ENCODE measurements at regions not wholly inside any gene's neighbourhood (a gene's known extent, or its start where the extent isn't known, plus 50 kb on each side); places are given as distances from the start of the nearest gene placed in this dataset.

- H2AFZ ChIP-seq (ENCODE audit: insufficient read depth, low read depth, low read length, poor library complexity, severe bottlenecking), result no peak overlapping the region
- TF ChIP-seq CTCF (IDR thresholded peaks at IDR 0.05), result no peak
- Mint-ChIP-seq H3K4me3 (no peak overlapping the region), H3K27ac (no peak overlapping the region), H3K9me3 (peaks cover 0 to 2% (median 0%) of the 10 kb centered on the region in 7 donors), H3K4me1 (no peaks in the 10 kb centered on the region), H3K36me3 (no peaks in the 10 kb centered on the region), H3K27me3 (ENCODE audit: low read depth in 3 of 3) (peaks cover 1 to 4% (median 3%) of the 10 kb centered on the region in 3 donors)
- no peaks in the 10 kb centered on the region for H3K9me3 ChIP-seq (replicated peaks in 1 of 2; ENCODE audit: control insufficient read depth in 1 of 2, insufficient read depth in 1 of 2, low read length in 2 of 2)
- no peaks in the 10 kb centered on the region for H3K27me3 ChIP-seq (ENCODE audit: control insufficient read depth in 2 of 2, insufficient read depth in 2 of 2, low read length in 2 of 2)
- DNase-seq, result no peak
- H3K36me3 ChIP-seq (replicated peaks in 1 of 2; ENCODE audit: control insufficient read depth in 1 of 2, insufficient read depth in 2 of 2, low read length in 2 of 2), result no peaks in the 10 kb centered on the region
- no peak overlapping the region for H3K4me2 ChIP-seq (replicated peaks; ENCODE audit: extremely low read depth, low read length, poor library complexity, severe bottlenecking)
- no peaks in the 10 kb centered on the region for H3K79me2 ChIP-seq (ENCODE audit: insufficient read depth, low read length)
- 100% methylated on average over 1 of the region's 3 CpGs for WGBS (ENCODE audit: insufficient coverage)
- H3K27ac ChIP-seq (ENCODE audit: low read depth in 1 of 2, low read length in 2 of 2), result no peak overlapping the region
- no peak overlapping the region for H3K9ac ChIP-seq (ENCODE audit: insufficient read depth, low read length, poor library complexity, severe bottlenecking)
- H3K4me1 ChIP-seq (ENCODE audit: control insufficient read depth in 1 of 2, insufficient read depth in 2 of 2, low read length in 2 of 2), result no peaks in the 10 kb centered on the region
- no peak overlapping the region for H3K4me3 ChIP-seq (replicated peaks in 1 of 3; ENCODE audit: low read depth in 2 of 3, low read length in 3 of 3)
- intact Hi-C loops (cut with micrococcal nuclease), result no loop called here
- H4K20me1 ChIP-seq (ENCODE audit: insufficient read depth, low read length), result no peaks in the 10 kb centered on the region
Measured at GRCh38 chr11:19648321-19648720, 64.3 kb upstream of the NAV2 start.

GRCh38 chr11:19647816-19648215, 64.8 kb upstream of the NAV2 start:
- TF ChIP-seq CTCF (IDR thresholded peaks at IDR 0.05), result no peak
- H3K27me3 Mint-ChIP-seq (ENCODE audit: low read depth in 3 of 3), result peaks cover 1 to 4% (median 3%) of the 10 kb centered on the region in 3 donors
- no CpG with 5 or more reads among the region's 3 CpGs for WGBS (ENCODE audit: insufficient coverage)
- intact Hi-C loops (cut with micrococcal nuclease), result no loop called here
- H3K4me1 Mint-ChIP-seq, result no peaks in the 10 kb centered on the region
- H3K4me3 ChIP-seq (replicated peaks in 1 of 3; ENCODE audit: low read depth in 2 of 3, low read length in 3 of 3), result no peak overlapping the region
- H3K4me1 ChIP-seq (ENCODE audit: control insufficient read depth in 1 of 2, insufficient read depth in 2 of 2, low read length in 2 of 2), result no peaks in the 10 kb centered on the region
- H3K27me3 ChIP-seq (ENCODE audit: control insufficient read depth in 2 of 2, insufficient read depth in 2 of 2, low read length in 2 of 2), result no peaks in the 10 kb centered on the region
- H3K27ac Mint-ChIP-seq, result no peak overlapping the region
- no peaks in the 10 kb centered on the region for H4K20me1 ChIP-seq (ENCODE audit: insufficient read depth, low read length)
- no peaks in the 10 kb centered on the region for H3K36me3 Mint-ChIP-seq
- no peaks in the 10 kb centered on the region for H3K36me3 ChIP-seq (replicated peaks in 1 of 2; ENCODE audit: control insufficient read depth in 1 of 2, insufficient read depth in 2 of 2, low read length in 2 of 2)
- H3K9ac ChIP-seq (ENCODE audit: insufficient read depth, low read length, poor library complexity, severe bottlenecking), result no peak overlapping the region
- H3K9me3 Mint-ChIP-seq, result peaks cover 0 to 2% (median 0%) of the 10 kb centered on the region in 7 donors
- no peak overlapping the region for H3K4me3 Mint-ChIP-seq
- no peak for DNase-seq
- H3K4me2 ChIP-seq (replicated peaks; ENCODE audit: extremely low read depth, low read length, poor library complexity, severe bottlenecking), result no peak overlapping the region
- H3K9me3 ChIP-seq (replicated peaks in 1 of 2; ENCODE audit: control insufficient read depth in 1 of 2, insufficient read depth in 1 of 2, low read length in 2 of 2), result no peaks in the 10 kb centered on the region
- no peaks in the 10 kb centered on the region for H3K79me2 ChIP-seq (ENCODE audit: insufficient read depth, low read length)
- H2AFZ ChIP-seq (ENCODE audit: insufficient read depth, low read depth, low read length, poor library complexity, severe bottlenecking), result no peak overlapping the region
- H3K27ac ChIP-seq (ENCODE audit: low read depth in 1 of 2, low read length in 2 of 2), result no peak overlapping the region
